ENCODE measurements at regions not wholly inside any gene's neighbourhood (a gene's known extent, or its start where the extent isn't known, plus 50 kb on each side); places are given as distances from the start of the nearest gene placed in this dataset.

GRCh38 chr18:47680488-47680887 is 250.0 kb downstream of the SMAD2 start:
- ATAC-seq (ENCODE audit: insufficient number of reproducible peaks, low FRiP score, low read depth) (no peak), DNase-seq (ENCODE audit: low spot score) (no peak)
- Histone ChIP-seq H3K27me3 (replicated peaks; ENCODE audit: insufficient read depth) (no peaks in the 10 kb centered on the region), H3K4me3 (no peak overlapping the region), H3K9me3 (no peaks in the 10 kb centered on the region), H3K4me1 (ENCODE audit: control insufficient read depth in 1 of 2, low read depth in 2 of 2) (no peaks in the 10 kb centered on the region), H3K36me3 (no peaks in the 10 kb centered on the region), H3K27ac (no peak overlapping the region)
- TF ChIP-seq CTCF (IDR thresholded peaks at IDR 0.05), result no peak

- no peak for ATAC-seq (ENCODE audit: insufficient number of reproducible peaks, low FRiP score, low read depth)
- DNase-seq (ENCODE audit: low spot score), result no peak
- Histone ChIP-seq H3K27ac (no peak overlapping the region), H3K9me3 (no peaks in the 10 kb centered on the region), H3K4me3 (no peak overlapping the region), H3K4me1 (ENCODE audit: control insufficient read depth in 1 of 2, low read depth in 2 of 2) (no peaks in the 10 kb centered on the region), H3K27me3 (replicated peaks; ENCODE audit: insufficient read depth) (no peaks in the 10 kb centered on the region), H3K36me3 (no peaks in the 10 kb centered on the region)
- no peak for TF ChIP-seq CTCF (IDR thresholded peaks at IDR 0.05)
Measured at GRCh38 chr18:47679864-47680263, 250.6 kb downstream of the SMAD2 start.

- no peaks in the 10 kb centered on the region for H3K36me3 ChIP-seq
- no peaks in the 10 kb centered on the region for H3K4me1 ChIP-seq (ENCODE audit: control insufficient read depth in 1 of 2, low read depth in 2 of 2)
- H3K9me3 ChIP-seq, result no peaks in the 10 kb centered on the region
- no peak for TF ChIP-seq CTCF (IDR thresholded peaks at IDR 0.05)
- no peak for DNase-seq (ENCODE audit: low spot score)
- H3K27ac ChIP-seq, result no peak overlapping the region
- no peak overlapping the region for H3K4me3 ChIP-seq
- no peaks in the 10 kb centered on the region for H3K27me3 ChIP-seq (replicated peaks; ENCODE audit: insufficient read depth)
- ATAC-seq (ENCODE audit: insufficient number of reproducible peaks, low FRiP score, low read depth), result no peak
Measured at GRCh38 chr18:47677952-47678351, 252.5 kb downstream of the SMAD2 start.

- DNase-seq (ENCODE audit: low spot score) (no peak), ATAC-seq (ENCODE audit: insufficient number of reproducible peaks, low FRiP score, low read depth) (no peak)
- no peaks in the 10 kb centered on the region for H3K4me1 ChIP-seq (ENCODE audit: control insufficient read depth in 1 of 2, low read depth in 2 of 2)
- no peaks in the 10 kb centered on the region for H3K27me3 ChIP-seq (replicated peaks; ENCODE audit: insufficient read depth)
- no peaks in the 10 kb centered on the region for H3K36me3 ChIP-seq
- no peak for TF ChIP-seq CTCF (IDR thresholded peaks at IDR 0.05)
- H3K27ac ChIP-seq, result no peak overlapping the region
- no peak overlapping the region for H3K4me3 ChIP-seq
- no peaks in the 10 kb centered on the region for H3K9me3 ChIP-seq
Measured at GRCh38 chr18:47669815-47670214, 260.6 kb downstream of the SMAD2 start.

GRCh38 chr18:47658498-47658897 is 272.0 kb downstream of the SMAD2 start:
- H3K4me1 ChIP-seq (ENCODE audit: control insufficient read depth in 1 of 2, low read depth in 2 of 2), result no peaks in the 10 kb centered on the region
- H3K36me3 ChIP-seq, result no peaks in the 10 kb centered on the region
- H3K27ac ChIP-seq, result no peak overlapping the region
- no peak overlapping the region for H3K4me3 ChIP-seq
- no peaks in the 10 kb centered on the region for H3K9me3 ChIP-seq
- TF ChIP-seq CTCF (IDR thresholded peaks at IDR 0.05), result no peak
- DNase-seq (ENCODE audit: low spot score), result no peak
- no peak for ATAC-seq (ENCODE audit: insufficient number of reproducible peaks, low FRiP score, low read depth)
- H3K27me3 ChIP-seq (replicated peaks; ENCODE audit: insufficient read depth), result no peaks in the 10 kb centered on the region

Measured in thoracic aorta (tissue), 2 donors.